ENCODE measurements at regions not wholly inside any gene's neighbourhood (a gene's known extent, or its start where the extent isn't known, plus 50 kb on each side); places are given as distances from the start of the nearest gene placed in this dataset.

- TF ChIP-seq POLR2A (IDR thresholded peaks at IDR 0.05) (no peak), CTCF (IDR thresholded peaks at IDR 0.05) (no peak)
Measured at GRCh38 chr4:141899103-141899502, 262.7 kb downstream of the IL15 start.

Data from vagina (tissue), 2 donors.